Inflammatory macrophage (primary cell): ENCODE measurements at regions not wholly inside any gene's neighbourhood (a gene's known extent, or its start where the extent isn't known, plus 50 kb on each side); places are given as distances from the start of the nearest gene placed in this dataset.
"Not testable (repeated sequence)": the region's sequence is repeated elsewhere in the genome, so short reads cannot be mapped to it uniquely, and the experiment has no call there.

Experiments used
- DNase-seq, 2 donors: peaks; one replicate each; pipeline ENCODE4 v3.0.0-alpha.2; 2020 to 2022

DNA sequence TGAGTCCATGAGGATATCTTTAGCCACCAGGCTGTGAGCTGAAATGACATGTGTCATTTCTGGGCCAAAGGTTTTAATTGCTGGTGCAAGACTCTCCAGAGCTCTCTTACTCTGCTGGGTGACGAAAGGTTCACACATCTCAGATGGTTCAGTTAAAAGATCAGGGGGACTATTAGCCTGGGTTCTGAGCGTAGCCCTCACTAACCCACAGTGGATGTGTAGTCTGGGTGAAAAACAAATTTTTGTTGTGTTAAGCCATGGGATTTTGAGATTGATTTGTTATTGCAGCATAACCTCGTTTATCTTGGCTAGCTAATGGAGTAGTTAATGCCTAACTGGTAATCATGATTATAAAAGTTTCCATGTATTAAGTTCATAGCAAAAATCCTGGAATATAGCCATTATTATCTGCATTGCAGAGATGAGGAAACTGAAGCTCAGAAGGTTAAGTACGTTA lies 251.5 kb downstream of the RMST start:
- DNase-seq: no peak

DNA sequence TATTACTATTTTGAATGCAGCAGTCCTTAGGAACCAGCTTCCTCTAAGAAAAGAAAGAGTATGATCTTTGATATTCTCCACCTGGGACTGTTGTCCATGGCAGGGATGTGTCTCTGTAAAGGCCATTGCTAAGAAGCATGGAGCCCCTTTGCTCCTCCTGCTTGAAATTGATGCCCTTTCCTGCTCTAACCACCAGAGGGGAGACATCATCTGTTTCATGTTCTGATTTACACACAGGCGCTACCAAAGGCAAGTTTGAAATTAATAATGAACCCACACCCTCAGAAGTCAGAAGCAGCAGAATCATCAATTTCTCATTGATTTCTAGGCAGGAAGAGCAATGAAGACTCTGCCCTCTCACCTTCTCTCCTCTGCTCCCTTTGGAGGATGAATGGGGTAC lies 253.8 kb downstream of the RMST start:
- DNase-seq: no peak

- DNase-seq: not testable (repeated sequence)
These were observed 261.2 kb downstream of the RMST start for GRCh38 chr12:97723801-97724200.

GRCh38 chr12:97745406-97746101 lies 282.9 kb downstream of the RMST start:
- no peak for DNase-seq

- no peak for DNase-seq
These were observed 285.7 kb downstream of the RMST start for GRCh38 chr12:97748298-97748697.

DNA sequence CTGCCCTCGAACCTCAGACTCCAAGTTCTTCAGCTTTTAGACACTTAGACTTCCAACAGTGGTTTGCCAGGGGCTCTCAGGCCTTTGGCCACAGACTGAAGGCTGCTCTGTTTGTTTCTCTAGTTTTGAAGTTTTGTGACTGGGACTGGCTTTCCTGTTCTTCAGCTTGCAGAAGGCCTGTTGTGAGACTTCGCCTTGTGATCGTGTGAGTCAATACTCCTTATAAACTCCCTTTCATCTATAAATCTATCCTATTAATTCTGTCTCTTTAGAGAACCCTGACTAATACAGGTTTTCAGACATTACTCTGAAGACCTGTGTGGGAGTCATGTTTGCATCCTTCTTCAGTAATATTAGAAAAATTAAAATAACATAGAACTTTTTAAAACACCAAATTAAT lies 289.1 kb downstream of the RMST start:
- no peak for DNase-seq

GRCh38 chr12:97752129-97752528 lies 289.5 kb downstream of the RMST start:
- DNase-seq: no peak

DNA sequence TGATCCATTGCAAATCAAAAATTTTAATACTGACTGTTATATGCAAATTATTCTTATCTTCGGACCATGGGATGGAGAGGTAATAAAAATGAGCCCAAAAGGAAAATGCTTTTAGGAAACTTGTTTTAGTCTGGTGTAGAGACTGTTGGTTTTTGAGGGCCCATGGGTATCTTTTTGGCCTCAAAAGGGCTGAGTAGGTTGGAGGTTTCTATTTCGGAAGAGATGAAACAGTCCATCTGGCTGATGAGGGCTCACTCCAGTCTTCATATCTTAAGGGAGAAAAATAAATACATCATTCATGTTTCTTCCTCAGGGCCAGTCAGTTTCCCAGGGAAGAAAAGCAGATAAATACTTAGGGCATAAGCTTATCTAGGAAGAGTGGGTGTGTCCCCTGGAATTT lies 290.7 kb downstream of the RMST start:
- no peak for DNase-seq

- DNase-seq: no peak
These were observed 291.7 kb downstream of the RMST start for GRCh38 chr12:97754306-97754705.

DNA sequence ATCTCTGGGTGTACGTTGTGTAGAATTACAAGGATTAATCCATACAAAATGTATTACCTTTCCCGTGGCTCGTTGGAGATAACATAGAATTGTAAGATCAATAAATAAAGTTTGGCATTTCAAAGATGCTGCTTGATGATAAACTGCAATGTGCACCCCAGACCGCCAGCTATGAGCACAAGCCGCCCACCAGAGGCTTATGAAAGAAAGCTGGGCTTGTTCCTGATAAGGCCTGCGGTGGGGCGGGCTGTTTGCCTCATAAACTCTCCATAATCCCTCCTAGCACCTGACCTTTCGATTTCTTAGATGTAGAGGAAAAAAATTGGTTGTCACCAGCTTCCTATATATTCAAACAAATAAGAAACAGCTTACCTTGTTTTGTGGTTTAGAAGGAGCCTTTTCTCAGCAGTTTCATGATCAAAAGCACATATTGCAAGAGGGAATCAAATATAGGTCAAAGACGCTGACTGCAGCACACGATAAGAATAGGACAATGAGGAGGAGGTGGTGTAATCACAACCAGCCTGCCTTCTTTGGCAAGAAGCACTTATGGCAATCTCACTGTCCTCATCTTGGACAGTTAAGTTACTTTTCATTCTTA lies 293.6 kb downstream of the RMST start:
- DNase-seq: no peak

GRCh38 chr12:97756741-97757140 lies 294.1 kb downstream of the RMST start:
- DNase-seq: no peak

- DNase-seq: no peak
These were observed 295.0 kb downstream of the RMST start for GRCh38 chr12:97757481-97758193.

GRCh38 chr12:97758194-97758501 lies 295.5 kb downstream of the RMST start:
- DNase-seq: no peak

- DNase-seq: no peak
These were observed 296.0 kb downstream of the RMST start for GRCh38 chr12:97758586-97758985.

GRCh38 chr12:97760601-97761000 lies 298.0 kb downstream of the RMST start:
- DNase-seq: no peak

DNA sequence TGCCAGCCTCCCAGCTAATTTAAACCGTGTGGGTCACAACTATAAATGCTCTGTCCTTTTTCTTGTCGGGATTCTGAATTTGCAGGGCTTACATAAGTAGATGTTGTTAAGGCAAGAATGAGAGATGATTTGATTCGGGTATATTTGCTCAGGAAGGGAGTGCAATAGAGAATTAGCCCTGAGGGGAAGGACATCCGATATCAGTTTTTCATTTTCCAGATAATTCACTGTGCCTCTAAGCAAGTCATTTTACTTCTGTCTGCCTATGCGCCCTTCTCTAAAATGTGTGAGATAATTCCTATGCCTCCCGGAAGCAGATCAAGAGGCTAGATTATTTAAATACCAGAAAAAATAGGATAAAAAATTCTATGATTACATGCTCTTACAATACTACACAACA lies 300.5 kb downstream of the RMST start:
- DNase-seq: no peak

DNA sequence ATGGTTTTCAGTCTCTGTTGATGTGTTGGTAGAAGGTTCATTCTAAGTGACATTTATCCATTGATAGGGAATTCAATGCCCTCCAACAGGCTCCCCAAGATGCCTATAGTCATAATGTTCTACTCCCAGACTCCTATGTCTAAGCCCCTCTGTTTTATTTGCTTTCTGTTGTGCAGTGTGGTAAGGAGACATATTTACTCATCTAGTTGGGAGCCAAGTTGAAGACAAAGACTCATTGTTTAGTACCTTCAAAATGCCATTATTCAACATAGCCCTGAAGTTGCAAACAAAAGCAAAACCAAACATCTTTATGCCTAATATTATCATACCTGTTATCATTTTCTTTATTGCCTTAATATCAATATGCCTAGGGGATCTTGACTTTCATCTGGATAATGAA lies 302.1 kb downstream of the RMST start:
- DNase-seq: no peak

DNA sequence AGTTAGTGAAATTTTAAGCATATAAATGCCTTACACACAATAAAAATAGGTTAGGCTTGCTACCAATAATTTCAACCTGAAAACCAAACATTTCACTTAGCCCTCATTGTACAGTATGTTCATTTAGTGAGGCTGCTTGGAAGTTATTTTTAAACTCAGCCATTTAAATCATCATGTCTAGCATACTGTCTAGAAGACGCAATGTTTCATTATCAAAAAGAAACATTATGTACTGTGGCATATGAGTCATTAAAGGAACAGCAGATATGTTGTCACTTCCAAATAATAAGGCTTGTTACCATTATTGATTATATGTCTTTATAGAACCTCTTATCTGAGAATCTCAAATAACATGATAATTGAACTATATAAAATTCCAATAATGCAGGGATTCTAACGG lies 304.7 kb downstream of the RMST start:
- DNase-seq: no peak

DNA sequence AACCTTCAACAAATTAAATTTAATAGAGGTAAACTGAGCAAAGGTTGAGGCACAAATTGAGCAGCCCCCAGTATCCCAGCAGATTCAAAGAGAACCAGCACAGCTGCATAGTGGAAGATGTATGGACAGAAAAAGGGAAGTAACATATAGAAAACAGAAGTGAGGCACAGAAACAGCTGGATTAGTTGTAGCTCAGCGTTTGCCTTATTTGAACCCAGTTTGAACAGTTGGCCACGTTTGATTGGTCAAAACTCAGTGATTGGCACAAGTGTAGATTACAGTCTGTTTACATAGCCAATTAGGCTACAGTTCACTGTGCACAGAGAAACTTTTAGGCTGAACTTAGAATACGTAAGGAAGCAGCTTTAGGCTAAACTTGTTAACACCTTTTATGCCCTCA lies 315.5 kb downstream of the RMST start:
- DNase-seq: no peak

GRCh38 chr12:97781342-97781741 lies 318.7 kb downstream of the RMST start:
- DNase-seq: no peak

DNA sequence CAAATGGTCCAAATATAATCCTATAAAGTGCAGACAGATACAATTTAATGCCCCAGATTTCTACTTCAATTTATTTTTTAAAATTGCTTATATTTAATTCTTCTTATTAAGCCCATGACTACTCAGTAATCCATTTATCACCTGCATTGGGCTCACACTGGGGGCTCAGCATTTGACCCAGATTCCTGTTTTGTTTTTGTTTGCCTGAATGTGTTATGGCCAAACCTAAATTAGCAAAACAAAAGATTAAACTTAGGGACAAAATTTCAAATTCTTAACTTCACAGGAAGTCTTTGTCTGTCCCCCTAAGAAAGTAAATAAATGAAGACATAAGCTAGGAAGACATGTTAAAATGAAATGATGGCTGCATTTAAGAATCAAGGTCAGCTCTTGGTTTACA lies 322.3 kb downstream of the RMST start:
- no peak for DNase-seq

DNA sequence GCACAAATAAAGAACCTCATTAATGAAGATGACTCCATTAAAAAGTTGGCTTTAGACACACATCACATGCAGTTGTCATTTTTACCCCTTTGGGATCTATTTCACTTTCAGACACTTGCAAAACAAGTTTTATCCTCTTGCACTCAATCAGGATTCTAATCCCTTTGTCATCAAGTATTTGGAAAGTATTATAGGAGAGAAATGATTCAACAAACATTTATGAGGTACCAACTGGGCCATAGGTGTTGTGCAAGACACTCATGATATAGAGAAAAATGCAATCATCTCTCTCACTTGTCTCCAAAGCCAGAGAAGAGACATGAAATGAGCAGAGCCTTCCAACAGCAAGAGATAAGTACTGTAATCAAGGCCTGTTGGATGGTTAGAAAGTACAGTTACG lies 327.7 kb downstream of the RMST start:
- no peak for DNase-seq

DNA sequence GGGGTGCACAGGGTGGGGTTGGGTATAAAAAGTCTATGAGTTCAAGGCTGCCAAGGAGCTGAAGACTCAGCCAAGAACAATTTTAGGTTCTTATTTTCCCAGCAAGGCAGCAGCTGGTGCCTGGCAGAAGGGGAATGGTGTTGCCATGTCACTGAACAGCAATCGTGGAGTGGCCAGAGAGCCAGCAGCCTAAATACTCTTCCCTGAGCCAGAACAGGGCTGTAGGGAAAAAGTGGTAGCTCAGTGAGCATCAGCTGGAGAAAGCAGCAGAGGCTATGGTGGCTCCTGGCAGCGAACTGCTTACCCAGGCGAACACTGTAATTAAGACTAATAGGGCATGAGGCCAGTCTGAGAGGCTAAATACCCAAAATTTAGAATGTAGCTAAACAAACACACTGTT lies 334.9 kb downstream of the RMST start:
- DNase-seq: no peak

DNA sequence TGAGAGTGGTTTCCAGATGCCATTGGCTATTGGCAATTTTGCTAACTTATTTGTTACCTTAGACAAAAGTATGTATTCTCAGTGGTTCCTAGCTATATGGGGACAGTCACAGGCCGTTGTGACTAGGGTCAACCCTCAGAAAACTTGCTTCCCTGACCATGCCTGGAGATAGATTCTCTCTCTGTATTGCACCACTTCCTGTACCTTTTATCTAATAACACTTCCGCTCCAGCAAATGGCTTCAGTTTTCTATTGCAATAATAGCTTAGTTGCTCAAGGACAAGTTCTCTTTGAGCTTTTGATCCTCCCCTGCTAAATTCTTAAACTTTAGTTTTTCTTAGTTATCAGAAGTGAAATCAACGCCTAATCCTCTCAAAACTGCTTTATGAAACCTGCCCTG lies 338.0 kb downstream of the RMST start:
- no peak for DNase-seq
